GM12864 (cell line): ENCODE measurements at regions not wholly inside any gene's neighbourhood (a gene's known extent, or its start where the extent isn't known, plus 50 kb on each side); places are given as distances from the start of the nearest gene placed in this dataset.
"Not testable (repeated sequence)": the region's sequence is repeated elsewhere in the genome, so short reads cannot be mapped to it uniquely, and the experiment has no call there.

Source experiments
- DNase-seq: peaks from one replicate; pipeline ENCODE4 v3.0.0-alpha.2; 2011; ENCODE audit warnings: low read depth
- H3K4me3 ChIP-seq: 2 replicates; pipeline ENCODE4 v1.5.1; 2011; ENCODE audit warnings: mild to moderate bottlenecking, low read depth, low read length, control low read depth
- TF ChIP-seq, protein P1 (sequence below): IDR thresholded peaks from 2 replicates; pipeline ENCODE4 v1.5.1; 2011; ENCODE audit warnings: low read depth, mild to moderate bottlenecking, moderate library complexity, low read length, control low read depth, inconsistent platforms; ENCODE audit errors: missing control alignments

GRCh38 chr5:96294884-96295202 lies 138.2 kb downstream of the PCSK1 start:
- no peak overlapping the region for H3K4me3 ChIP-seq
- TF ChIP-seq, protein P1, sequence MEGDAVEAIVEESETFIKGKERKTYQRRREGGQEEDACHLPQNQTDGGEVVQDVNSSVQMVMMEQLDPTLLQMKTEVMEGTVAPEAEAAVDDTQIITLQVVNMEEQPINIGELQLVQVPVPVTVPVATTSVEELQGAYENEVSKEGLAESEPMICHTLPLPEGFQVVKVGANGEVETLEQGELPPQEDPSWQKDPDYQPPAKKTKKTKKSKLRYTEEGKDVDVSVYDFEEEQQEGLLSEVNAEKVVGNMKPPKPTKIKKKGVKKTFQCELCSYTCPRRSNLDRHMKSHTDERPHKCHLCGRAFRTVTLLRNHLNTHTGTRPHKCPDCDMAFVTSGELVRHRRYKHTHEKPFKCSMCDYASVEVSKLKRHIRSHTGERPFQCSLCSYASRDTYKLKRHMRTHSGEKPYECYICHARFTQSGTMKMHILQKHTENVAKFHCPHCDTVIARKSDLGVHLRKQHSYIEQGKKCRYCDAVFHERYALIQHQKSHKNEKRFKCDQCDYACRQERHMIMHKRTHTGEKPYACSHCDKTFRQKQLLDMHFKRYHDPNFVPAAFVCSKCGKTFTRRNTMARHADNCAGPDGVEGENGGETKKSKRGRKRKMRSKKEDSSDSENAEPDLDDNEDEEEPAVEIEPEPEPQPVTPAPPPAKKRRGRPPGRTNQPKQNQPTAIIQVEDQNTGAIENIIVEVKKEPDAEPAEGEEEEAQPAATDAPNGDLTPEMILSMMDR = no peak
- DNase-seq = no peak

GRCh38 chr5:96293966-96294883 lies 138.8 kb downstream of the PCSK1 start:
- DNase-seq = no peak

DNA sequence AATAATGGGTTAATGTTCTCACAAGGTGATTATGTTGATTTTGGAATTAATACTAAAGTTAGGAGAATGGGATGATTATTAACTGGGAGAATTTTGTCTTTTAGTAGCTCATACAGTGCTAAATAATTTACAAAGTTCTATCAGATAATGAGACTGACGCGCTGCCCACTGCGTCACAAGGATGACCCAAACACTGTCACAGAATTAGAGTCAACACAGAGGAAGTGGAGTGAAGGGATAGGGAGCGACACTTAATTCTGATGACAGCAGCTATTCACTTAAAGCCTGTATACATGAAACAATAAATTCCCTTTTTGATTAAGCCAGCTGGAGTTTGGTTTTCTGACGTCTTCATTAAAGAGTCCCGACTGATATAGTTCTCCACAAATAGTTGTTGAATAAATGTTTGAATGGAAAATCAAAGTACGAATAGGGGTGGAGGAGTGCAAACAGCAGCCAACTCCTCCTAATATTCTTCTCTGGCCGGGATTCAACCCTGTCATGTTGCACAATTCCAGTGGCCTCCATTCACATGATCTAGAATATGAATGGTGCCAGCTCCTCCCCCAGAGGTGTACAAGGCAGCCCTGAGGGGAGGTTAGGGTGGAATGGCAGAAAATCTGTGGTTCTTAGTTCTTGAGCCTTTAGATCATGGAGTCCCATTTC lies 140.3 kb downstream of the PCSK1 start:
- no peak overlapping the region for H3K4me3 ChIP-seq
- TF ChIP-seq, protein P1 = no peak
- DNase-seq = no peak

More at GRCh38 chr5:96293966-96294883, 138.8 kb downstream of the PCSK1 start:
- TF ChIP-seq, protein P1 = no peak
- H3K4me3 ChIP-seq = no peak overlapping the region

- H3K4me3 ChIP-seq, DNase-seq: not testable (repeated sequence)
Observed at GRCh38 chr5:96289287-96289686, 143.8 kb downstream of the PCSK1 start.

GRCh38 chr5:96288845-96289185 lies 144.2 kb downstream of the PCSK1 start:
- TF ChIP-seq, protein P1 = no peak
- H3K4me3 ChIP-seq = no peak overlapping the region
- no peak for DNase-seq

DNA sequence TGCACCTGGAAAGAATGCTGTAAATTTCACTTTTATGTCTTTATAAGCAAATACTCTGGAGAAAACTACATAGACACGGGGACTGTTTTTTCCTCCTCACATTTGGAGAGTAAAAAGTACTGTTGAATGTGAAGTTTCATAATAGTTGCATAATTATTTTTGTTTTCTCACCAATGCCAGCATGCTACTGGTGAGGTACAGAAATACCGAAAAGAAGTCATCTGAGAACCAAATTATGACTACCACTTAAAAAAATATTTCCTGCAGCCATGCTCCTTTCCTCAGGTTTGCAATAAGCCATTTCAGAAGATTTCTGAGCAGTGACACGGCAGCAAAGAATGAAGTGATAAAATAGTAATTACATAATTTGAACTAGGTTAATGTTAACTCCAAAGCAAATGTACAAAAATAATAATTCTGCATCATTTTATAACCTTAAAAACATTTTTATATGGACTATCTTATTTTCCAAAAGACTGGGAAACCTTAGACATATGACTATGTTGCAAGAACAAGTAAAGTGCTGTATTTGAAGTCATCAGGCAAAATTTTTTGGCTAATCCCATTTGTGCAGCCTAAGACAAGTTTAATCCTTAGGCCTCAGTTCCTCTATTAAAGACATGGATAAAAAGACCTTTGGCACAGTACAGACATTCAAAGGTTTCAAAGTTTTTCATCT lies 144.7 kb downstream of the PCSK1 start:
- no peak overlapping the region for H3K4me3 ChIP-seq
- TF ChIP-seq, protein P1 = no peak
- DNase-seq = no peak

GRCh38 chr5:96287136-96287535 lies 145.9 kb downstream of the PCSK1 start:
- no peak for DNase-seq
- H3K4me3 ChIP-seq = no peak overlapping the region
- TF ChIP-seq, protein P1 = no peak
